ENCODE measurements at regions not wholly inside any gene's neighbourhood (a gene's known extent, or its start where the extent isn't known, plus 50 kb on each side); places are given as distances from the start of the nearest gene placed in this dataset.

GRCh38 chr17:52762147-52762793 lies 603.8 kb upstream of the CA10 start:
- intact Hi-C loops (cut with micrococcal nuclease; ENCODE audit: unreplicated experiment) (no loop called here), in situ Hi-C loops (cut with HindIII; ENCODE audit: extremely low pct_ligation_motif_present, low pct_unique_long_range_greater_than_20kb) (no loop called here)
- H3K36me3 ChIP-seq (replicated peaks in 1 of 2; ENCODE audit: control insufficient read depth in 1 of 2, insufficient read depth in 2 of 2, low read length in 2 of 2): no peaks in the 10 kb centered on the region
- no peaks in the 10 kb centered on the region for H3K27me3 ChIP-seq (ENCODE audit: control insufficient read depth in 1 of 2, insufficient read depth in 2 of 2, low read length in 2 of 2)
- H4K20me1 ChIP-seq (ENCODE audit: insufficient read depth, low read length): no peaks in the 10 kb centered on the region
- ATAC-seq: no peak
- 55% methylated on average over 5 of the region's 5 CpGs for WGBS (ENCODE audit: low lambda C conversion rate)
- no peak overlapping the region for H3K27ac ChIP-seq (ENCODE audit: extremely low read length, insufficient read depth, low read length)
- ChIA-PET CTCF (ENCODE audit: low intra/inter-chr PET ratio, low total read pairs) (no interaction called here), POLR2A (no interaction called here)
- no peaks in the 10 kb centered on the region for H3K4me1 ChIP-seq (ENCODE audit: insufficient read depth, low read length)
- no TSS peak for BruUV-seq (replicated peaks)
- FAIRE-seq: no peak
- H3K79me2 ChIP-seq (ENCODE audit: insufficient read depth, low read length): no peaks in the 10 kb centered on the region
- no peak for DNase-seq (ENCODE audit: low spot score)
- peaks cover 86% of the 10 kb centered on the region for H3K9me3 ChIP-seq (ENCODE audit: low read length)
- H3K9ac ChIP-seq (ENCODE audit: insufficient read depth, low read depth, low read length): no peak overlapping the region
- no peak overlapping the region for H2AFZ ChIP-seq (ENCODE audit: low read length)
- H3K4me3 ChIP-seq (replicated peaks in 1 of 3; ENCODE audit: insufficient read depth in 1 of 3, low read depth in 2 of 3, low read length in 3 of 3): no peak overlapping the region
- H3K4me2 ChIP-seq (ENCODE audit: low read depth, low read length): no peak overlapping the region
- TF ChIP-seq ZNF788 (CRISPR knock-in tag; IDR thresholded peaks at IDR 0.05; ENCODE audit: borderline replicate concordance) (no peak), SP2 (CRISPR knock-in tag; IDR thresholded peaks at IDR 0.05) (no peak), CBFB (CRISPR knock-in tag; IDR thresholded peaks at IDR 0.05) (no peak), IRX3 (CRISPR knock-in tag; IDR thresholded peaks at IDR 0.05; ENCODE audit: borderline replicate concordance, low read depth) (no peak), UBTF (CRISPR knock-in tag; IDR thresholded peaks at IDR 0.05) (no peak), ZNF557 (CRISPR knock-in tag; IDR thresholded peaks at IDR 0.05) (no peak), ZNF674 (CRISPR knock-in tag; IDR thresholded peaks at IDR 0.05; ENCODE audit: low read depth) (no peak), PAWR (CRISPR knock-in tag; IDR thresholded peaks at IDR 0.05; ENCODE audit: borderline replicate concordance) (no peak), ZNF782 (CRISPR knock-in tag; IDR thresholded peaks at IDR 0.05; ENCODE audit: borderline replicate concordance) (no peak), NCOR1 (IDR thresholded peaks at IDR 0.05; ENCODE audit: borderline replicate concordance, low read length) (no peak)
- TF ChIP-seq, protein P1, sequence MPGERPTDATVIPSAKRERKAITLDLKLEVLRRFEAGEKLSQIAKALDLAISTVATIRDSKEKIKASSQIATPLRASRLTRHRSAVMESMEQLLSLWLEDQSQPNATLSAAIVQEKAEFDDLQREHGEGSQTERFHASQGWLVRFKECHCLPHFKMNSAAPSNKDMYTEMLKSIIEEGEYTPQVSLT (CRISPR knock-in tag; IDR thresholded peaks at IDR 0.05; ENCODE audit: borderline replicate concordance, low read depth): no peak
- TF ChIP-seq, protein P2, sequence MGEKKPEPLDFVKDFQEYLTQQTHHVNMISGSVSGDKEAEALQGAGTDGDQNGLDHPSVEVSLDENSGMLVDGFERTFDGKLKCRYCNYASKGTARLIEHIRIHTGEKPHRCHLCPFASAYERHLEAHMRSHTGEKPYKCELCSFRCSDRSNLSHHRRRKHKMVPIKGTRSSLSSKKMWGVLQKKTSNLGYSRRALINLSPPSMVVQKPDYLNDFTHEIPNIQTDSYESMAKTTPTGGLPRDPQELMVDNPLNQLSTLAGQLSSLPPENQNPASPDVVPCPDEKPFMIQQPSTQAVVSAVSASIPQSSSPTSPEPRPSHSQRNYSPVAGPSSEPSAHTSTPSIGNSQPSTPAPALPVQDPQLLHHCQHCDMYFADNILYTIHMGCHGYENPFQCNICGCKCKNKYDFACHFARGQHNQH (CRISPR knock-in tag; IDR thresholded peaks at IDR 0.05): no peak
- TF ChIP-seq, protein P3, sequence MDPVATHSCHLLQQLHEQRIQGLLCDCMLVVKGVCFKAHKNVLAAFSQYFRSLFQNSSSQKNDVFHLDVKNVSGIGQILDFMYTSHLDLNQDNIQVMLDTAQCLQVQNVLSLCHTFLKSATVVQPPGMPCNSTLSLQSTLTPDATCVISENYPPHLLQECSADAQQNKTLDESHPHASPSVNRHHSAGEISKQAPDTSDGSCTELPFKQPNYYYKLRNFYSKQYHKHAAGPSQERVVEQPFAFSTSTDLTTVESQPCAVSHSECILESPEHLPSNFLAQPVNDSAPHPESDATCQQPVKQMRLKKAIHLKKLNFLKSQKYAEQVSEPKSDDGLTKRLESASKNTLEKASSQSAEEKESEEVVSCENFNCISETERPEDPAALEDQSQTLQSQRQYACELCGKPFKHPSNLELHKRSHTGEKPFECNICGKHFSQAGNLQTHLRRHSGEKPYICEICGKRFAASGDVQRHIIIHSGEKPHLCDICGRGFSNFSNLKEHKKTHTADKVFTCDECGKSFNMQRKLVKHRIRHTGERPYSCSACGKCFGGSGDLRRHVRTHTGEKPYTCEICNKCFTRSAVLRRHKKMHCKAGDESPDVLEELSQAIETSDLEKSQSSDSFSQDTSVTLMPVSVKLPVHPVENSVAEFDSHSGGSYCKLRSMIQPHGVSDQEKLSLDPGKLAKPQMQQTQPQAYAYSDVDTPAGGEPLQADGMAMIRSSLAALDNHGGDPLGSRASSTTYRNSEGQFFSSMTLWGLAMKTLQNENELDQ (CRISPR knock-in tag; IDR thresholded peaks at IDR 0.05; ENCODE audit: borderline replicate concordance): no peak
- TF ChIP-seq, protein P4, sequence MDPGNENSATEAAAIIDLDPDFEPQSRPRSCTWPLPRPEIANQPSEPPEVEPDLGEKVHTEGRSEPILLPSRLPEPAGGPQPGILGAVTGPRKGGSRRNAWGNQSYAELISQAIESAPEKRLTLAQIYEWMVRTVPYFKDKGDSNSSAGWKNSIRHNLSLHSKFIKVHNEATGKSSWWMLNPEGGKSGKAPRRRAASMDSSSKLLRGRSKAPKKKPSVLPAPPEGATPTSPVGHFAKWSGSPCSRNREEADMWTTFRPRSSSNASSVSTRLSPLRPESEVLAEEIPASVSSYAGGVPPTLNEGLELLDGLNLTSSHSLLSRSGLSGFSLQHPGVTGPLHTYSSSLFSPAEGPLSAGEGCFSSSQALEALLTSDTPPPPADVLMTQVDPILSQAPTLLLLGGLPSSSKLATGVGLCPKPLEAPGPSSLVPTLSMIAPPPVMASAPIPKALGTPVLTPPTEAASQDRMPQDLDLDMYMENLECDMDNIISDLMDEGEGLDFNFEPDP (CRISPR knock-in tag; conservative IDR thresholded peaks at IDR 0.05): no peak

All from HepG2 (cell line).